ENCODE measurements at regions not wholly inside any gene's neighbourhood (a gene's known extent, or its start where the extent isn't known, plus 50 kb on each side); places are given as distances from the start of the nearest gene placed in this dataset.

DNA sequence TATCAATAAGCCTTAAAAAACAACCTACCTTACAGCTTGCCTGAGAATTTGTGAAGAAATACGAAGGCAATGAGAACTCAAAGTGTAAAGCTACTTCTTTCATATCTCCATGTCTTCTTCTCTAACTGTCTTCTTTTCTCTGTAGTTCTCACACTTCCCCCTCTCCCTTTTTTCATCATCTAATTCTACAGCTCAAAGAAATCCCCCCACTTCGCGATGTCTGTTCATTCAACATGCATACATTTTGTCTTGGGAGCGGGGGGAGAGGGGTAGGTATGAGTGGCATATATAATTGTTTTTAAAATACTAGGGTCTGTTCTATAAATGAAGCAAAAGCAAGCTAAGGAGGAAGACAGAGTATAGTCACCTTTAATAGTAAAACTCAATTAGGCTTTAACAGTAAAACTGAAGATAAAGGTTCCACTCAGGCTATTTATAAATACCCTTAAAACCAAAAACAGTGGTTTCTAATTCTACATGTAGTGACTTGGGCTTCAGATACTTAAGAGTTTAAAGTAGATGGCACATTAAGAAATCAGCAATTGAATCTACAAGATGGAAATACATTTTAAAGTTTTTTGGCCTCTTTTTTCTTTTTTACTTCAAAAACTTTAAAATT, 106.9 kb downstream of the KLF12 start:
- peaks cover 12% of the 10 kb centered on the region for H3K36me3 ChIP-seq (ENCODE audit: insufficient read depth, low read length)
- peak overlapping the region; percentile 29 for H3K4me3 ChIP-seq (ENCODE audit: low read length)
- no peaks in the 10 kb centered on the region for H3K27me3 Mint-ChIP-seq
- peaks cover 11% of the 10 kb centered on the region for H3K4me1 ChIP-seq (ENCODE audit: insufficient read depth, low read length)
- intact Hi-C loops (cut with DNase I, micrococcal nuclease) = loop anchor here in 1 of 2 experiments (2.0 to 5.0 kb wide), 5 partner anchors 35 to 260 kb away; no protein-coding TSS in a partner anchor
- ATAC-seq (ENCODE audit: poor library complexity) (peak; percentile 20), DNase-seq (peak in 2 of 14 experiments; percentile 15 to 18)
- peak overlapping the region; percentile 82 for H3K4me3 Mint-ChIP-seq
- H3K27ac ChIP-seq (ENCODE audit: low read depth in 1 of 2, low read length in 2 of 2) = peak overlapping the region; percentile 66 to 78
- TF ChIP-seq, protein P1, sequence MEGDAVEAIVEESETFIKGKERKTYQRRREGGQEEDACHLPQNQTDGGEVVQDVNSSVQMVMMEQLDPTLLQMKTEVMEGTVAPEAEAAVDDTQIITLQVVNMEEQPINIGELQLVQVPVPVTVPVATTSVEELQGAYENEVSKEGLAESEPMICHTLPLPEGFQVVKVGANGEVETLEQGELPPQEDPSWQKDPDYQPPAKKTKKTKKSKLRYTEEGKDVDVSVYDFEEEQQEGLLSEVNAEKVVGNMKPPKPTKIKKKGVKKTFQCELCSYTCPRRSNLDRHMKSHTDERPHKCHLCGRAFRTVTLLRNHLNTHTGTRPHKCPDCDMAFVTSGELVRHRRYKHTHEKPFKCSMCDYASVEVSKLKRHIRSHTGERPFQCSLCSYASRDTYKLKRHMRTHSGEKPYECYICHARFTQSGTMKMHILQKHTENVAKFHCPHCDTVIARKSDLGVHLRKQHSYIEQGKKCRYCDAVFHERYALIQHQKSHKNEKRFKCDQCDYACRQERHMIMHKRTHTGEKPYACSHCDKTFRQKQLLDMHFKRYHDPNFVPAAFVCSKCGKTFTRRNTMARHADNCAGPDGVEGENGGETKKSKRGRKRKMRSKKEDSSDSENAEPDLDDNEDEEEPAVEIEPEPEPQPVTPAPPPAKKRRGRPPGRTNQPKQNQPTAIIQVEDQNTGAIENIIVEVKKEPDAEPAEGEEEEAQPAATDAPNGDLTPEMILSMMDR (IDR thresholded peaks at IDR 0.05) = no peak
- ChIA-PET CTCF (interaction anchor here (0.9 to 1.6 kb wide), 4 partner anchors 8 to 260 kb away, joined by 3 to 13 read pairs (median 3); no protein-coding TSS in a partner anchor), POLR2A (interaction anchor here (0.8 to 2.4 kb wide), 17 partner anchors 8 to 273 kb away, joined by 3 to 33 read pairs (median 4); partner anchors contain the start of gene KLF12)
- peaks cover 90% of the 10 kb centered on the region for H3K4me1 Mint-ChIP-seq (ENCODE audit: low read depth)
- peak overlapping the region; percentile 89 for H3K27ac Mint-ChIP-seq
- no peaks in the 10 kb centered on the region for H3K9me3 ChIP-seq (ENCODE audit: control insufficient read depth in 1 of 2, insufficient read depth in 1 of 2, low read length in 2 of 2)
- H3K36me3 Mint-ChIP-seq (ENCODE audit: low read depth) = peaks cover 32% of the 10 kb centered on the region
- H3K27me3 ChIP-seq (ENCODE audit: control insufficient read depth in 1 of 2, insufficient read depth in 2 of 2, low read length in 2 of 2) = no peaks in the 10 kb centered on the region
- no peaks in the 10 kb centered on the region for H3K9me3 Mint-ChIP-seq

DNA sequence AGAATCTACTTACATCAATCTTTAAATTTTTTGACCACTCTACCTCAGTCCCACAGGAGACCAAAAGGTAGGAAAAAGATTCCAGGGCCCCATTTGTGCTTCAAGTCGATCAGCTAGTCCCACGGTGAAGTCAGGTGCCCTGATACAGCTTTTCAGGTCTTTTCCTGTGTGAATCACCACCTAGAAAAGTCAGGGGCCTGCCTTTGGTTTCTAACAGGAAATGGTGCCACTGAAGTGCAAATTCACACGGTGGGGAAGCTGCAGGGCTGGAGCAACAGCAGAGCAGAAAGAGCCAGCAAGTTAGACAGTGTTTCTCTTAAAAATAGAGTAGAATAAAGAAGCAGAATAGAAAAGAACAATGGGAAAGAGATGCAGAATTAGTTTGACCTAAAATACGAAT, 107.5 kb downstream of the KLF12 start:
- Mint-ChIP-seq H3K27ac (peak overlapping the region; percentile 89), H3K4me3 (peak overlapping the region; percentile 82), H3K4me1 (ENCODE audit: low read depth) (peaks cover 90% of the 10 kb centered on the region), H3K9me3 (no peaks in the 10 kb centered on the region), H3K27me3 (no peaks in the 10 kb centered on the region), H3K36me3 (ENCODE audit: low read depth) (peaks cover 36% of the 10 kb centered on the region)
- TF ChIP-seq, protein P1 (IDR thresholded peaks at IDR 0.05) = no peak
- ChIA-PET POLR2A (interaction anchor here (0.8 to 2.4 kb wide), 17 partner anchors 8 to 274 kb away, joined by 3 to 33 read pairs (median 4); partner anchors contain the start of gene KLF12), CTCF (interaction anchor here (0.9 to 1.6 kb wide), 4 partner anchors 9 to 260 kb away, joined by 3 to 13 read pairs (median 3); no protein-coding TSS in a partner anchor)
- no peaks in the 10 kb centered on the region for H3K27me3 ChIP-seq (ENCODE audit: control insufficient read depth in 1 of 2, insufficient read depth in 2 of 2, low read length in 2 of 2)
- no peaks in the 10 kb centered on the region for H3K9me3 ChIP-seq (ENCODE audit: control insufficient read depth in 1 of 2, insufficient read depth in 1 of 2, low read length in 2 of 2)
- DNase-seq (peak; percentile 44 to 88 (median 66)), ATAC-seq (ENCODE audit: poor library complexity) (peak; percentile 95)
- peaks cover 11% of the 10 kb centered on the region for H3K4me1 ChIP-seq (ENCODE audit: insufficient read depth, low read length)
- intact Hi-C loops (cut with DNase I, micrococcal nuclease) = loop anchor here in 1 of 2 experiments (1.0 to 5.0 kb wide), 6 partner anchors 9 to 261 kb away; no protein-coding TSS in a partner anchor
- H3K27ac ChIP-seq (ENCODE audit: low read depth in 1 of 2, low read length in 2 of 2) = peak overlapping the region; percentile 66 to 78
- peaks cover 12% of the 10 kb centered on the region for H3K36me3 ChIP-seq (ENCODE audit: insufficient read depth, low read length)
- peak overlapping the region; percentile 29 for H3K4me3 ChIP-seq (ENCODE audit: low read length)

DNA sequence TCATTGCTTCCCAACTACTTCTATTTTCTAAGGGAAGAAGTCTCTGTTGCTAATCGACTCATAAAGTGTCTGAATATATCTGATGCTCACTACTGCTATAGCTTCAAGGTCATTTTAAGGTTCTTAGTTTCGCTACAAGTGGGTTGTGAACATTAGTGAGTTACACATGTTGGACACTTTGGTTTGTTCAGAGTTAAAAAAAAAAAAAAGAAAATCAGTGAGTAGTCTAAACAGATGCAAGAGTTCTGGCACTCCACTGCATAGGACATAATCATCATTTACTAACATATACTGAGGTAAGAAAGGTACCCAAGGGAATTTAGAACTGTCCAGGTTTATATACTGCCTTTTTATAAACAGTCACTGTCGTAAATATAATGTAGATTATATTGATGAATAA, 108.8 kb downstream of the KLF12 start:
- Histone ChIP-seq H3K4me3 (ENCODE audit: low read length) (no peak overlapping the region), H3K27me3 (ENCODE audit: control insufficient read depth in 1 of 2, insufficient read depth in 2 of 2, low read length in 2 of 2) (no peaks in the 10 kb centered on the region), H3K4me1 (ENCODE audit: insufficient read depth, low read length) (peaks cover 15% of the 10 kb centered on the region), H3K36me3 (ENCODE audit: insufficient read depth, low read length) (peaks cover 14% of the 10 kb centered on the region), H3K27ac (ENCODE audit: low read depth in 1 of 2, low read length in 2 of 2) (peak overlapping the region in 1 of 2 donors; percentile 24), H3K9me3 (ENCODE audit: control insufficient read depth in 1 of 2, insufficient read depth in 1 of 2, low read length in 2 of 2) (no peaks in the 10 kb centered on the region)
- TF ChIP-seq, protein P1 (IDR thresholded peaks at IDR 0.05) = no peak
- intact Hi-C loops (cut with DNase I, micrococcal nuclease) = loop anchor here in 1 of 2 experiments (5.0 kb wide), 2 partner anchors 37 to 262 kb away; no protein-coding TSS in a partner anchor
- no peak for ATAC-seq (ENCODE audit: poor library complexity)
- H3K9me3 Mint-ChIP-seq = peaks cover 4% of the 10 kb centered on the region
- peak overlapping the region; percentile 79 for H3K27ac Mint-ChIP-seq
- CTCF ChIA-PET = interaction anchor here (0.7 kb wide), 2 partner anchors 64 to 303 kb away, joined by 3 read pairs; no protein-coding TSS in a partner anchor
- peaks cover 49% of the 10 kb centered on the region for H3K36me3 Mint-ChIP-seq (ENCODE audit: low read depth)
- H3K27me3 Mint-ChIP-seq = no peaks in the 10 kb centered on the region
- POLR2A ChIA-PET = interaction anchor here (0.8 to 2.0 kb wide), 10 partner anchors 11 to 262 kb away, joined by 3 to 8 read pairs (median 4); no protein-coding TSS in a partner anchor
- H3K4me3 Mint-ChIP-seq = peak overlapping the region; percentile 74
- peaks cover 88% of the 10 kb centered on the region for H3K4me1 Mint-ChIP-seq (ENCODE audit: low read depth)
- DNase-seq = no peak
